ENCODE measurements at regions not wholly inside any gene's neighbourhood (a gene's known extent, or its start where the extent isn't known, plus 50 kb on each side); places are given as distances from the start of the nearest gene placed in this dataset.

- DNase-seq, result no peak
Observed at GRCh38 chr16:11401161-11402050, 56.1 kb downstream of the RMI2 start.

- DNase-seq, result no peak
Observed at GRCh38 chr16:11402051-11402744, 56.9 kb downstream of the RMI2 start.

GRCh38 chr16:11402745-11403533, 57.7 kb downstream of the RMI2 start:
- DNase-seq, result no peak

GRCh38 chr16:11403534-11403795, 58.2 kb downstream of the RMI2 start:
- DNase-seq, result no peak

GRCh38 chr16:11403920-11404319, 58.7 kb downstream of the RMI2 start:
- no peak for DNase-seq

- no peak for DNase-seq
Observed at GRCh38 chr16:11404603-11405002, 59.3 kb downstream of the RMI2 start.

GRCh38 chr16:11405331-11406176, 60.3 kb downstream of the RMI2 start:
- peak; percentile 57 for DNase-seq

GRCh38 chr16:11406177-11406560, 60.9 kb downstream of the RMI2 start:
- no peak for DNase-seq

- DNase-seq, result peak; percentile 57
Observed at GRCh38 chr16:11407047-11407982, 62.1 kb downstream of the RMI2 start.

GRCh38 chr16:11408216-11408615, 63.0 kb downstream of the RMI2 start:
- DNase-seq, result no peak

- DNase-seq, result no peak
Observed at GRCh38 chr16:11409398-11409797, 64.1 kb downstream of the RMI2 start.

- no peak for DNase-seq
Observed at GRCh38 chr16:11410376-11411058, 65.3 kb downstream of the RMI2 start.

GRCh38 chr16:11411059-11411550, 65.8 kb downstream of the RMI2 start:
- DNase-seq, result no peak

GRCh38 chr16:11412175-11412904, 67.1 kb downstream of the RMI2 start:
- DNase-seq, result no peak

GRCh38 chr16:11412965-11413887, 68.0 kb downstream of the RMI2 start:
- no peak for DNase-seq

- DNase-seq, result no peak
Observed at GRCh38 chr16:11413907-11414595, 68.8 kb downstream of the RMI2 start.

- no peak for DNase-seq
Observed at GRCh38 chr16:11414815-11415775, 69.8 kb downstream of the RMI2 start.

Data from activated naive CD4-positive, alpha-beta T cell treated with anti-CD3 and anti-CD28 coated beads, Interleukin-2, amount 50 U/mL, for 16 hours (primary cell).